Prostate gland (tissue), 2 donors: ENCODE measurements at regions not wholly inside any gene's neighbourhood (a gene's known extent, or its start where the extent isn't known, plus 50 kb on each side); places are given as distances from the start of the nearest gene placed in this dataset.

Source experiments
- CTCF ChIP-seq, 4 experiments: fragments of 200-600 bp in 2 of 4; fragments of 450-650 bp in 2 of 4; sonication (generic) in 2 of 4; IDR thresholded peaks; 1 replicate in 3 of 4; 2 replicates in 1 of 4; pipeline ENCODE4 v1.5.1; 2016 to 2019; ENCODE audit warnings: antibody characterized with exemption in 4 of 4, mild to moderate bottlenecking in 2 of 4, moderate library complexity in 2 of 4
- POLR2A ChIP-seq: fragments of 450-650 bp; IDR thresholded peaks from one replicate; pipeline ENCODE4 v1.6.1; 2016; ENCODE audit warnings: antibody characterized with exemption, mild to moderate bottlenecking
- POLR2AphosphoS5 ChIP-seq: sonication (generic); formaldehyde crosslinking; IDR thresholded peaks from one replicate; pipeline ENCODE4 v1.6.1; 2017; ENCODE audit warnings: antibody characterized with exemption

DNA sequence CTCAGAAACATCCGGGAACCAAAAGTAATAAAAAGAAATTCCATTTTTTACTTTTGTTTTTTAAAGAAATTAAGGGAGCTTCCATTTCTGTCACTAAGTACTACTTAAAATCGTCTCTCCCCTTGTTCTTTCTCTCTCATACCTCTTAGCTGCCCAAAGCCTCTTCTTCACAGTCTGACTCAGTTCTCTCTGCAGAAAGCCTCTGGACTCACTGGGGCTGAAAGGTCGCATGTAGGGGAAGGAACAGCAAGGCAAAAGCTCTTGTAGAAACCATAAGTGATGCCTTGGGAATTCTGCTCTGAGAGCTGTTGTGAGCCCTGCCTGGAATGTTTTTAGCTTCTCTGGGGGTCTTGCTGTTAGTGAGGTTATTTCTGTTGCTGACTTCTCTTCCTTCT, 100.8 kb upstream of the RANBP3L start:
- no peak for TF ChIP-seq CTCF (IDR thresholded peaks at IDR 0.05)
- TF ChIP-seq POLR2AphosphoS5 = no peak
- TF ChIP-seq POLR2A = no peak
